HCT116 (cell line): ENCODE measurements at regions not wholly inside any gene's neighbourhood (a gene's known extent, or its start where the extent isn't known, plus 50 kb on each side); places are given as distances from the start of the nearest gene placed in this dataset.

ENCODE experiments used
- ATAC-seq: fragments of 200-7000 bp; cut with Tn5 transposase; 2 replicates; pipeline ENCODE4 v1.9.1; 2020; ENCODE audit warnings: mild to moderate bottlenecking, moderate library complexity
- BruUV-seq: library from RNA; stranded (reverse); fragments of 400-500 nt; replicated peaks from 2 replicates; lab custom pipeline; 2021; lab: Mats Ljungman, UMichigan
- CTCF ChIA-PET: fragments of 300-600 bp; sonication (Branson Sonifier 250); formaldehyde crosslinking; loops from one replicate; lab custom pipeline; 2021; ENCODE audit warnings: antibody characterized with exemption; lab: Charles Lee
- POLR2A ChIA-PET: fragments of 300-600, 350-600 bp; sonication (Branson Sonifier 250); formaldehyde crosslinking; loops from one replicate; lab custom pipeline; 2021; ENCODE audit warnings: antibody characterized with exemption; lab: Charles Lee
- RAD21 ChIA-PET, 2 experiments: fragments of 300-600 bp; sonication (Branson Sonifier 250); formaldehyde crosslinking; loops; one replicate each; lab custom pipeline; 2023; ENCODE audit warnings: low total read pairs in 2 of 2; ENCODE audit not compliant: uncharacterized antibody in 2 of 2, unreplicated experiment in 2 of 2, low non-redundant PET in 1 of 2; lab: Charles Lee
- DNase-seq: peaks from one replicate; pipeline ENCODE4 v3.0.0-alpha.2; 2010; ENCODE audit warnings: low read depth, low spot score
- H2AFZ ChIP-seq: fragments of 200-600 bp; shearing (Covaris generic), sonication (generic); 2 replicates; pipeline ENCODE4 v1.6.1; 2017; ENCODE audit warnings: low read depth, mixed run types, mixed read lengths, antibody characterized with exemption, low read length; ENCODE audit not compliant: poor library complexity, severe bottlenecking
- H3K27ac ChIP-seq: 2 replicates; pipeline ENCODE4 v1.5.1; 2012; ENCODE audit warnings: low read depth, low read length
- H3K27me3 ChIP-seq: fragments of 200-600 bp; sonication (generic); 2 replicates; pipeline ENCODE4 v1.6.1; 2016; ENCODE audit warnings: mixed run types, low read length, mixed read lengths; ENCODE audit not compliant: insufficient read depth
- H3K36me3 ChIP-seq, 2 experiments: fragments of 200-500 bp in 1 of 2; fragments of 200-600 bp in 1 of 2; sonication (Bioruptor generic) in 1 of 2; sonication (generic) in 1 of 2; 2 replicates each; pipeline versions ENCODE4 v1.5.1 to v1.6.1; 2014 to 2016; ENCODE audit warnings: low read length in 2 of 2, inconsistent platforms in 1 of 2, mixed read lengths in 1 of 2, mixed run types in 1 of 2; ENCODE audit not compliant: insufficient read depth in 2 of 2, control insufficient read depth in 1 of 2
- H3K4me1 ChIP-seq, 2 experiments: fragments of 200-600 bp in 1 of 2; sonication (generic) in 1 of 2; 2 replicates each; pipeline versions ENCODE4 v1.5.1 to v1.6.1; 2012 to 2017; ENCODE audit warnings: low read length in 2 of 2, inconsistent platforms in 1 of 2, mild to moderate bottlenecking in 1 of 2, mixed read lengths in 1 of 2, mixed run types in 1 of 2, moderate library complexity in 1 of 2; ENCODE audit not compliant: insufficient read depth in 2 of 2, control insufficient read depth in 1 of 2
- H3K4me2 ChIP-seq: fragments of 200-600 bp; sonication (generic); 2 replicates; pipeline ENCODE4 v1.6.1; 2017; ENCODE audit warnings: mixed run types, low read length, mixed read lengths
- H3K4me3 ChIP-seq, 2 experiments: fragments of 200-600 bp in 1 of 2; sonication (generic) in 1 of 2; replicated peaks in 1 of 2; 2 replicates each; pipeline ENCODE4 v1.5.1; 2011 to 2016; ENCODE audit warnings: low read length in 2 of 2, control low read depth in 1 of 2, low read depth in 1 of 2, mild to moderate bottlenecking in 1 of 2, mixed read lengths in 1 of 2, mixed run types in 1 of 2
- H3K79me2 ChIP-seq: fragments of 200-600 bp; sonication (generic); 2 replicates; pipeline ENCODE4 v1.6.1; 2017; ENCODE audit warnings: mild to moderate bottlenecking, mixed run types, low read length, moderate library complexity, mixed read lengths; ENCODE audit not compliant: insufficient read depth
- H3K9ac ChIP-seq: fragments of 200-600 bp; sonication (generic); 2 replicates; pipeline ENCODE4 v1.6.1; 2016; ENCODE audit warnings: low read length, mixed read lengths
- H3K9me2 ChIP-seq: fragments of 200-600 bp; sonication (generic), shearing (Covaris generic); 2 replicates; pipeline ENCODE4 v1.6.1; 2017; ENCODE audit warnings: mixed run types, mild to moderate bottlenecking, moderate library complexity; ENCODE audit not compliant: insufficient read depth
- H3K9me3 ChIP-seq, 2 experiments: fragments of 200-500 bp in 1 of 2; fragments of 200-600 bp in 1 of 2; sonication (Bioruptor generic) in 1 of 2; sonication (generic) in 1 of 2; 2 replicates each; pipeline ENCODE4 v1.6.1; 2014 to 2017; ENCODE audit warnings: low read length in 2 of 2, mixed read lengths in 2 of 2, inconsistent platforms in 1 of 2, low read depth in 1 of 2, mild to moderate bottlenecking in 1 of 2, mixed run types in 1 of 2, moderate library complexity in 1 of 2; ENCODE audit not compliant: control insufficient read depth in 1 of 2, insufficient read depth in 1 of 2
- H4K20me1 ChIP-seq: fragments of 200-600 bp; sonication (generic), shearing (Covaris generic); 2 replicates; pipeline ENCODE4 v1.6.1; 2017; ENCODE audit warnings: mixed run types, mild to moderate bottlenecking, moderate library complexity; ENCODE audit not compliant: insufficient read depth
- ATF3 ChIP-seq: IDR thresholded peaks from 2 replicates; pipeline ENCODE4 v1.6.1; 2012
- EGR1 ChIP-seq: IDR thresholded peaks from 2 replicates; pipeline ENCODE4 v1.6.1; 2012; ENCODE audit warnings: low read depth
- ELF1 ChIP-seq: IDR thresholded peaks from 2 replicates; pipeline ENCODE4 v1.6.1; 2012; ENCODE audit warnings: low read depth, borderline replicate concordance
- JUND ChIP-seq: IDR thresholded peaks from 2 replicates; pipeline ENCODE4 v1.6.1; 2012
- MAX ChIP-seq: IDR thresholded peaks from 2 replicates; pipeline ENCODE4 v1.6.1; 2012
- POLR2AphosphoS5 ChIP-seq: IDR thresholded peaks from 2 replicates; pipeline ENCODE4 v1.6.1; 2011; ENCODE audit warnings: mild to moderate bottlenecking, low read depth, low read length, moderate library complexity
- RAD21 ChIP-seq: IDR thresholded peaks from 2 replicates; pipeline ENCODE4 v1.6.1; 2012; ENCODE audit warnings: low read depth, mild to moderate bottlenecking
- SIN3A ChIP-seq: IDR thresholded peaks from 2 replicates; pipeline ENCODE4 v1.6.1; 2012; ENCODE audit warnings: low read depth
- SP1 ChIP-seq: IDR thresholded peaks from 2 replicates; pipeline ENCODE4 v1.6.1; 2012; ENCODE audit warnings: low read depth
- SRF ChIP-seq: IDR thresholded peaks from 2 replicates; pipeline ENCODE4 v1.6.1; 2012; ENCODE audit warnings: low read depth
- TCF7L2 ChIP-seq: IDR thresholded peaks from 2 replicates; pipeline ENCODE4 v1.7.0; 2011; ENCODE audit warnings: borderline replicate concordance, inconsistent platforms; ENCODE audit not compliant: insufficient read depth, insufficient read length; ENCODE audit errors: extremely low read depth
- YY1 ChIP-seq: IDR thresholded peaks from 2 replicates; pipeline ENCODE4 v1.6.1; 2011; ENCODE audit warnings: low read length, low read depth, moderate library complexity, mild to moderate bottlenecking; ENCODE audit not compliant: insufficient replicate concordance; ENCODE audit errors: extremely low read depth
- ZBTB33 ChIP-seq: IDR thresholded peaks from 2 replicates; pipeline ENCODE4 v1.6.1; 2011; ENCODE audit warnings: mild to moderate bottlenecking, low read length, moderate library complexity; ENCODE audit not compliant: insufficient replicate concordance; ENCODE audit errors: extremely low read depth
- ZFX ChIP-seq: fragments of 450-650 bp; IDR thresholded peaks from 2 replicates; pipeline ENCODE4 v1.6.1; 2017
- ZNF274 ChIP-seq: fragments of 200-500 bp; sonication (Bioruptor generic); IDR thresholded peaks from 2 replicates; pipeline ENCODE4 v1.6.1; 2014; ENCODE audit warnings: mild to moderate bottlenecking, low read depth, low read length, inconsistent platforms
- intact Hi-C: fragments of 100-400 bp; cut with micrococcal nuclease; formaldehyde crosslinking; loops from 2 replicates; pipeline ENCODE4 v1.10.0; 2022

- TF ChIP-seq ATF3 (no peak), MAX (no peak), ZNF274 (no peak), ELF1 (no peak), SRF (no peak)
Observed at GRCh38 chr14:97462081-97462480, 664.9 kb downstream of the VRK1 start (continued).

GRCh38 chr14:97468220-97468619, 671.0 kb downstream of the VRK1 start:
- no peak for ATAC-seq
- RAD21 ChIA-PET = no interaction called here
- H2AFZ ChIP-seq = no peak overlapping the region

More at GRCh38 chr14:97468220-97468619, 671.0 kb downstream of the VRK1 start:
- H3K4me1 ChIP-seq = no peaks in the 10 kb centered on the region
- CTCF ChIA-PET = no interaction called here
- no peak for DNase-seq
- H3K79me2 ChIP-seq = no peaks in the 10 kb centered on the region
- H3K4me3 ChIP-seq = no peak overlapping the region
- no peak for TF ChIP-seq POLR2AphosphoS5
- no peak for TF ChIP-seq SIN3A
- no peak for TF ChIP-seq EGR1
- no peak for TF ChIP-seq JUND
- no peak for TF ChIP-seq TCF7L2
- no peak for TF ChIP-seq SP1
- no peak for TF ChIP-seq ATF3
- TF ChIP-seq ZFX = no peak
- TF ChIP-seq ZBTB33 = no peak
- TF ChIP-seq MAX = no peak
- TF ChIP-seq ELF1 = no peak
- TF ChIP-seq RAD21 = no peak
- no peak for TF ChIP-seq YY1
- no peaks in the 10 kb centered on the region for H4K20me1 ChIP-seq
- no peak overlapping the region for H3K27ac ChIP-seq
- peaks cover 37% of the 10 kb centered on the region for H3K27me3 ChIP-seq
- no peaks in the 10 kb centered on the region for H3K9me2 ChIP-seq
- no peaks in the 10 kb centered on the region for H3K9me3 ChIP-seq
- intact Hi-C loops = no loop called here
- H3K4me2 ChIP-seq = no peak overlapping the region
- no TSS peak for BruUV-seq
- no peaks in the 10 kb centered on the region for H3K36me3 ChIP-seq
- POLR2A ChIA-PET = no interaction called here
- no peak overlapping the region for H3K9ac ChIP-seq
